ENCODE measurements at regions not wholly inside any gene's neighbourhood (a gene's known extent, or its start where the extent isn't known, plus 50 kb on each side); places are given as distances from the start of the nearest gene placed in this dataset.

DNA sequence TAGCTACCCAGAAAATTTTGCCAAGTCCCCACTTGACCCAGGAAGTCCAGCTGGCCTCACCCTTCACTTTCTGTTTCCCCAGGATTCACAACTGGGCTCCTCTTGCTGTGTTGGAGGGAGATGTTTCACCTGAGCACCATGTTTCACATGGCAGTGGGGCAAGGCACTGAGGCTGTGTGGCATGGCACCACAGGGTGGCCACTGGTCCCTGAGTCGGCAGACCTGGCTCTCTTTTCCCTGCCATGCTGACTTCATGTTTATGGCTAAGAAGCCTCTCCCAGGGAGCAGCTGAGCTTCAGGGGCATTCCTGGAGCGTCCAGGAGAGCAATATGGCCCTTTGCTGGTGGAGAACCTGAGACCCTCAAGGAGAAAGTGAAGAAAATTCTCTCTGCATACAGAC is 266.9 kb downstream of the RPS24 start:
- POLR2A ChIA-PET: no interaction called here
- CTCF ChIA-PET: no interaction called here
- no peak for DNase-seq (ENCODE audit: extremely low spot score)
- TF ChIP-seq, protein P1, sequence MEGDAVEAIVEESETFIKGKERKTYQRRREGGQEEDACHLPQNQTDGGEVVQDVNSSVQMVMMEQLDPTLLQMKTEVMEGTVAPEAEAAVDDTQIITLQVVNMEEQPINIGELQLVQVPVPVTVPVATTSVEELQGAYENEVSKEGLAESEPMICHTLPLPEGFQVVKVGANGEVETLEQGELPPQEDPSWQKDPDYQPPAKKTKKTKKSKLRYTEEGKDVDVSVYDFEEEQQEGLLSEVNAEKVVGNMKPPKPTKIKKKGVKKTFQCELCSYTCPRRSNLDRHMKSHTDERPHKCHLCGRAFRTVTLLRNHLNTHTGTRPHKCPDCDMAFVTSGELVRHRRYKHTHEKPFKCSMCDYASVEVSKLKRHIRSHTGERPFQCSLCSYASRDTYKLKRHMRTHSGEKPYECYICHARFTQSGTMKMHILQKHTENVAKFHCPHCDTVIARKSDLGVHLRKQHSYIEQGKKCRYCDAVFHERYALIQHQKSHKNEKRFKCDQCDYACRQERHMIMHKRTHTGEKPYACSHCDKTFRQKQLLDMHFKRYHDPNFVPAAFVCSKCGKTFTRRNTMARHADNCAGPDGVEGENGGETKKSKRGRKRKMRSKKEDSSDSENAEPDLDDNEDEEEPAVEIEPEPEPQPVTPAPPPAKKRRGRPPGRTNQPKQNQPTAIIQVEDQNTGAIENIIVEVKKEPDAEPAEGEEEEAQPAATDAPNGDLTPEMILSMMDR (IDR thresholded peaks at IDR 0.05; ENCODE audit: control extremely low read depth, extremely low read depth, low read depth, missing control alignments): no peak

DNA sequence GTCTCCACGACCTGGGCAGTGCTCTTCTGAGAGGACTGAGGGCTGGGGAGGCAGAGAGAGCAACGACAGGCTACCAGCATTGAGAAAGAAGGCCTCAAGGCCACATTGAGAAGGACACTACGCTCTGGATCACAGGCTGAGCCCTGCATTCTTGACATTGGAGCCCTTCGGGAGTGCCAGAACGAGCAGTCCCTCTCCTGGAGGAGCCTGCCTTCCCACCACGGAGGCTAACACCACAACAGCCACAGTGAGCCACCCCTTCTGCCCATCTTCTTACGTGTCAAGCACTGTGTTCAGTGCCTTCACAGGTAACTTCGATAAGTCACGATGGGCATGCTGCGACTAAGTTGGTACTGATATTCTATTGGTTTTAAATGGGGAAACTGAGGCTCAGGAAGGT is 267.8 kb downstream of the RPS24 start:
- TF ChIP-seq, protein P1 (IDR thresholded peaks at IDR 0.05; ENCODE audit: control extremely low read depth, extremely low read depth, low read depth, missing control alignments): no peak
- no peak for DNase-seq (ENCODE audit: extremely low spot score)
- CTCF ChIA-PET: interaction anchor here (1.1 to 1.8 kb wide), 3 partner anchors 10 to 129 kb away, joined by 3 to 4 read pairs (median 3); no protein-coding TSS in a partner anchor
- POLR2A ChIA-PET: no interaction called here

DNA sequence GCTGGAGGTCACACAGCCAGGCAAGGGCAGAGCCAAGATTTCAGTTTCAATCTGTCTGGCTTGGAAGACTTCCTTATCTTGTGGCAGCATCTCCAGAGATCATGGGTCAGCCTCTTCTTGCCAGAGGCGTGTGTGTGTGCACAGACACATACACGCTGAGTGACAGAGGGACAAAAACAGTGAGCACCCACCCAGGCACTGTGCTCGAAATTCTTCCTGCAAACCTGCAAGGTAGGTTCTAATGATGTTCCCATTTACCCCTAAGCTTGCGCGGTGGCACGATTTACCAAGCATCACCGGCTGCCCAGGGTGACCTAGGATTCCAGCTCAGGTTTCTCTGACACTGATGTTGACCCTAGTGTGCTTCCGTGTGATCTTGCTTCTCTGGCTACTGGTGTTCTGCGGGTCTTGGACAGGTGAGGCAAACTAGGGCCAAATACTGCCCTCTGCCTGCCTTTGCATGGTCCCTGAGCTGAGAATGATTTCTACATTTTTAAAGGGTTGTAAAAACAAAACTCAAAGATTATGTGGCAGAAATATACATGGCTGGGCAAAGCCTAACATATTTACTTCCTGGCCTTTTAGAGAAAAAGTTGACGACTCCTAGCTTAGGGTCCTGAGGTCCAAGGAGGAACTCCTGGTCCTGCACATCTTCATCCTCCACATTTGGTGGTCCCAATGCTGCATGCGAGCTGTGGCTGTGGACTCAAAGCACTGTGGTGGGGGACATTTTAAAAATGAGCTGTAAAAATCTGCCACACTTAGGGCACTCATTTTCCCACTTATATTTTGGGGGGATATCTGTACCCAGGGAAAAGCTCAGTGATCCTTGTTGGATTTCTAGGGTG is 268.5 kb downstream of the RPS24 start:
- CTCF ChIA-PET: interaction anchor here (1.1 to 1.8 kb wide), 3 partner anchors 11 to 129 kb away, joined by 3 to 4 read pairs (median 3); no protein-coding TSS in a partner anchor

DNA sequence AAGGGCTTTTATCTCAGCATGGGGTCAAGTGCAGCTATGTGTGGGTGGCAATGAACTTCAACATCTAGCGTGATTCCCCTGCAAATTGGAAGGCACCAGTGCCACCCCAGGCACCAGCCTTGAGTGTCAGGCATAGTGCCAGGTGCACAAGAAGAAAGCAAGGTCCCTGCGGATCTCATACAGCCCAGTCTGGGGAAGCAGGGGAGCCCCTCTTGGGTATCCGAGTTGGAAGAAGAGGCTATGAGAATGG is 269.0 kb downstream of the RPS24 start:
- TF ChIP-seq, protein P1 (IDR thresholded peaks at IDR 0.05; ENCODE audit: control extremely low read depth, extremely low read depth, low read depth, missing control alignments): no peak
- POLR2A ChIA-PET: no interaction called here
- CTCF ChIA-PET: interaction anchor here (1.1 to 1.8 kb wide), 3 partner anchors 11 to 130 kb away, joined by 3 to 4 read pairs (median 3); no protein-coding TSS in a partner anchor
- DNase-seq (ENCODE audit: extremely low spot score): no peak

More for the DNA sequence above, 268.5 kb downstream of the RPS24 start:
- no peak for DNase-seq (ENCODE audit: extremely low spot score)
- TF ChIP-seq, protein P1 (IDR thresholded peaks at IDR 0.05; ENCODE audit: control extremely low read depth, extremely low read depth, low read depth, missing control alignments): no peak
- POLR2A ChIA-PET: no interaction called here

DNA sequence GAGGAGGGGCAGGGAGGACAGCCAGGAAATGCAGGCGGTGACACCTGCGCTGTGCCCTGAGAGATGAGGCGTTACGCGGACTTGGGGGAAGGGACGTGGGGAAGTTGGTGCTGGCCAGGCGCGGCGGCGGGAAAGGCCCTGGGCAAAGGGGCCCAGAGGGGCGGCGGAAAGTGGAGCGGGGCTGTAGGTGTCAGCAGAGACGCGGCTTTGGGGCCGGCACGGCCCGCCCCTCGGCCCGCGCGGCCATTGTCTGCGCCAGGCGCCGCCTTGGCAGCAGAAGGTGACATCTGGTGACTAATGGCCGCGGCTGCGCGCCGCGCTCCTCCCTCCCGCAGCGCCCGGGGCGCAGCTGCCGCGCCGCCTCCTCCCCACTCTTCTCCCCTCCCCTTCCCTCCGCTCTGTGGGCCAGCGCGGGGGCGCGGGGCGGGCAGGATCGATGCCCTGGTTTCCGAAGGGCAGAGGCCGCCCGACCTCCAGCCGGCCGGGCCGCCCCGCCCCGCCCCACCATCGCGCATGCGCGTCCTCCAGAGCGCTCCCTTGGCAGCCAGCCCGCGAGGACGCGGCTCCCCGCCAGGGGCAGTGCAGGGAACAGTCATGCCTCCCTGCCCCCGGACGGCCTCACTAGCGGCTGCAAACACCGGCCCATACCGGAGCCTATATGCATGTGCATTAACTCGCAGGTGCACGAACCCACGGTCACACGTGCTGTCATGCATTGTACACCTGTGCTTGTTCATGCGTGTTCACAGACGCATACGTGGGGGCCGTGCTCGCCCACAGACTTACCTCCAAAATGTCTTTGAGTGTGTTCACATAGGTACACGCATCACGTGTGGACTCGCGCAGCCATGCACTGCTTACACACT is 269.6 kb downstream of the RPS24 start:
- TF ChIP-seq, protein P1 (IDR thresholded peaks at IDR 0.05; ENCODE audit: control extremely low read depth, extremely low read depth, low read depth, missing control alignments): peak; percentile 71
- DNase-seq (ENCODE audit: extremely low spot score): peak; percentile 97
- ChIA-PET POLR2A (interaction anchor here (0.6 kb wide), 1 partner anchor 903 kb away, joined by 4 read pairs; no protein-coding TSS in a partner anchor), CTCF (interaction anchor here (1.3 to 2.5 kb wide), 4 partner anchors 10 to 892 kb away, joined by 3 to 13 read pairs (median 8); no protein-coding TSS in a partner anchor)

Measured in GM10248 (cell line).